ENCODE measurements at regions not wholly inside any gene's neighbourhood (a gene's known extent, or its start where the extent isn't known, plus 50 kb on each side); places are given as distances from the start of the nearest gene placed in this dataset.
"Not testable (repeated sequence)": the region's sequence is repeated elsewhere in the genome, so short reads cannot be mapped to it uniquely, and the experiment has no call there.

DNA sequence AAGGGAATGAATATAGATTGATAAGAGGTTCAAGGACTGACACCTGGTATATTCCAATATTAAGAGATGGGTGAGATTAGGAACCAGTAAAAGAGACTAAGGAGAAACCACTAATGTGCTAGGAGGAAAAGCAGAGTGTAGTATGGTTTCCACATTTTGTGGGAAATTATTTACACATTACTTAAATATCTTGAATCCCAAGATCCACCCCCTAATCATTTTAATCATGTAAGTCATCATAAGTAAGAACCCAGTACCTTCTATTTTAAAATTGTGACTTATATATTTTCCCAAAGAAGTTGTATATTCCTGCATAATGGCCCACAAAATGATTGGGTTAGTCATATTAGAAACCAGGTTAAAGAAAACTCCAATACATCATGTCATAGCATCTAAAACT lies 122.0 kb upstream of the PRSS12 start:
- not testable (repeated sequence) for H3K27me3 Mint-ChIP-seq, DNase-seq, H3K9me3 Mint-ChIP-seq, H3K4me3 Mint-ChIP-seq, H3K36me3 Mint-ChIP-seq, H3K27ac Mint-ChIP-seq, H3K4me1 Mint-ChIP-seq

DNA sequence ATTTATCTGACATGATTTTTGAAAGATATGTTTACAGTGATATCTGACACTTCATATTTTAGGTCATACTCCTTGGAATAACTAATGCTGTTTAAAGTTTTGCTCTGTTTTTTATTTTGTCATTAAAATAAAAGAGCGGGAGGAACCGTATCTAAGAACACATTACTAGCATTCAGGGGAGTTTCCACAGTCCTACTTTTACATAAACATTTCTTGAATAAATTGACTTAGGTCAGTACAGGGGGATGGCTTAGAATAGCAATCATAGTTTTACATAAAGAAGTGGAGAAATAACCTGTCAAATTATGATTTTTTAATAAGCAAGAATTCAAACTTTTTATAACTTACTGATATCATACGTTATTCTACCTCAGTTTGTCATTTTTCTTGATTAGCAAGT lies 123.1 kb upstream of the PRSS12 start:
- not testable (repeated sequence) for H3K27me3 Mint-ChIP-seq, DNase-seq, H3K4me1 Mint-ChIP-seq, H3K9me3 Mint-ChIP-seq, H3K36me3 Mint-ChIP-seq, H3K4me3 Mint-ChIP-seq, H3K27ac Mint-ChIP-seq

DNA sequence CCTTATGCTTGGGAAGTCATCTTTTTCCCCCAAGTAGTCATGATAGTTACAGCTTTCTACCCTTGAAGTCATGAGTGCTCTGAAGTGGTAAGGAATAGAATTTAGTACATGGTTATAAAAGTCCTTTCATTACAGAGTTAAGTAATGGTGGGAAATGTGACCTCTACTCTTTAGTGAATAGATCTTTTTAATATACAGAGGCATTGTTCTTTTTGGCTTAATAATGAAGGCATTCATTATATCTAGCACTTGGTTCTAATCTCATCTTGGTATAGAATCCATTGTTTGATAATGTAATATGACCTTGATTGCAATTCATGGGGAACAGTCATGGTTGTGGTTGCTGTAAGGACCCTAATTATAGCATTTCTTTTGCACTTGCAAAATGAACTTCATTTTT lies 125.0 kb upstream of the PRSS12 start:
- H3K4me1 Mint-ChIP-seq, H3K27me3 Mint-ChIP-seq: not testable (repeated sequence)

DNA sequence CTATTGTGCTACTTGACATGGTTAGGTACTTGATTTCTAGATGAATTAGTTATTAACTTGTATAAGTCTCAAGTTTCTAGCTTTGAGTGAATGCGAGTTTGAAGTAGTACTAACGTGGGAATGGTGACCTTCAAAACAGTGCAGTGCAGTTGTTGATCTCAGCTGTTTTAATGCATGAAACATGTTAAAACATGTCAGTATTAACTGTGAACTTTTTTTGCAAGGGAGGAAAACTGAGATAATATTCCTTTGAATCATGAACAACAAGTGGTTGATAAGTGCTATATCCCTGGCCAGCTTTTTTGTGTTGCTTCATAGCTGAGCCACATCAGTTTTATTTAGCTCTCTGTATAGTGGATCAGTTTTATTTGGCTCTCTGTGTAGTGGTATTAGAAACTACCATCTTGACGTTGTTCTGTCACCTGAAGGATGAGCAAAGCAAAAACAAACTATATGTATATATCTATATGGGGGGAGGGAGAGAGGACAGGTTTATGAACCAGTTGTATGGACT lies 133.1 kb upstream of the PRSS12 start:
- not testable (repeated sequence) for H3K4me3 Mint-ChIP-seq, H3K4me1 Mint-ChIP-seq, H3K27ac Mint-ChIP-seq, DNase-seq, H3K27me3 Mint-ChIP-seq, H3K36me3 Mint-ChIP-seq, H3K9me3 Mint-ChIP-seq

More for the DNA sequence above, 125.0 kb upstream of the PRSS12 start:
- DNase-seq, H3K4me3 Mint-ChIP-seq, H3K9me3 Mint-ChIP-seq, H3K27ac Mint-ChIP-seq, H3K36me3 Mint-ChIP-seq: not testable (repeated sequence)

DNA sequence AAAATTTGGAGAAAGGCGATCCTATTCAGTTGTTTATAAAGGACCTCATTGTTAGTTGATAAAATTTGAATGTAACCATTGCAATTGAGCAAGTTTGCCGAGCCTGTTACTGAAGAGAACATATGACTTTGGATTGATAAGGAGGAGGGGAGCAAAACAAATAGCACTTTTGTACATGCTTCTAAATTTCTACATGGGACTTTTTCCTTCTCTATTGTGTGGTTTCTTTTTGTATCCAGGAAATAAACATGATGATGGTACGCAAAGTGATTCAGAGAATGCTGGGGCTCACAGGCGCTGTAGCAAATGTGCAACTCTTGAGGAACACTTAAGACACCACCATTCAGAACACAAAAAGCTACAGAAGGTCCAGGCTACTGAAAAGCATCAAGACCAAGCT lies 140.2 kb upstream of the PRSS12 start:
- not testable (repeated sequence) for H3K36me3 Mint-ChIP-seq, H3K9me3 Mint-ChIP-seq, H3K27ac Mint-ChIP-seq, H3K4me1 Mint-ChIP-seq, DNase-seq, H3K4me3 Mint-ChIP-seq
- peaks cover 20% of the 10 kb centered on the region for H3K27me3 Mint-ChIP-seq

DNA sequence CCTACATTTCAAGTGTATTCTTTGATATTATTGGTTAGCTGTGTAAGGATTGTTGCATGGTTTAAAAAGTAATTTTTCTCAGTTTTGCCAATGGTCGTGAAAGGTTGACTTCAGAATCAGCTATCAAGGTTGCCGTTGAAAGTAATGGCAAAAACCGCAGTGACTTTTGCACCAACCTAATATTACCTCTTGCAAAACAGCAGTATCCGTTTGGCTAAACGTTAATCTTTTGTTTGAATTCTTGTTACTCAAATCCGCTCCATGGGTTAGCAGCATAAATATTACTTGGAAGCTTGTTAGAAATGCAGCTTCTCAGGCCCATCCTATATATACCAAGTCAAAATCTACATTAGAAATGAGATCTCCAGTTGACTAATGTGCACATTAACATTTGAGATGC lies 141.6 kb upstream of the PRSS12 start:
- not testable (repeated sequence) for H3K4me1 Mint-ChIP-seq, H3K27ac Mint-ChIP-seq, H3K9me3 Mint-ChIP-seq, H3K4me3 Mint-ChIP-seq, DNase-seq, H3K36me3 Mint-ChIP-seq
- peaks cover 20% of the 10 kb centered on the region for H3K27me3 Mint-ChIP-seq

DNA sequence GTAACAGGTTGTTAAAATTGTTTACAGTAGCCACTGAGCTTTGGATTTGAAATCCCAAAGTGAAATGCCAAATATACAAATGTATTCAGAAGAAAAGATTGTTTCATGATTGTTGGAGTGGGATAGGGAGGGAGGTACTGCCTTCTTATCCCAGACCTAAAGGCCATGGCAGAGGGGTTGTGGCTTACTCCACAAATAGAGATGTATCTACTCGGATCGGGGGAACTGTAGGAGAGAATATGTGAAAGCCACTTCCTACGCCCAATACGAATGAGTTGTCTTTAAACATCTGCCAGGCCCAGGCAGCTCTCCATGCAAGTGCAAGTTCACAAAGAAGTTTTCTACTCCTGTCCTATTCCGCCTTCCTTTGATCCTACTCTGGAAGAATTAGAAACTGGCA lies 150.2 kb upstream of the PRSS12 start:
- H3K9me3 Mint-ChIP-seq, H3K27me3 Mint-ChIP-seq, H3K4me1 Mint-ChIP-seq, H3K36me3 Mint-ChIP-seq, H3K27ac Mint-ChIP-seq, DNase-seq, H3K4me3 Mint-ChIP-seq: not testable (repeated sequence)

DNA sequence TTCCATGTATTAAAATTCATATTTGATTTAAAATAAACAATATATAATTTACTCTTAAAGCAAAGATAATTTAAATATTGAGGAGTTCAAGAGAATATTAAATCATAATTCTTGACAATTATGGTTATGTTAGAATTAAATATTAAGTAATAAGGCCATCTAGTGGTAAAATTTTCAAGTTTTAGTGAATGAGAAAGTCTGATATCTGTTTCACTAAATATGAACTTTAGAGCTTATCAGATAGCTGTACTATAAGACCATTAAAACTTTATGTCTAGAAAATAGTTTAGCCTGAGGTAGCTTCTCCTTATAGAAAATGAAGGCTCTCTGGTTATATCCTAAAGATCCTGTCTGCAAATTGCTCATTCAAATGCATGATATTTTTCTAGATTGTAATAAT lies 152.1 kb upstream of the PRSS12 start:
- H3K4me1 Mint-ChIP-seq, DNase-seq, H3K27ac Mint-ChIP-seq, H3K27me3 Mint-ChIP-seq, H3K4me3 Mint-ChIP-seq, H3K9me3 Mint-ChIP-seq, H3K36me3 Mint-ChIP-seq: not testable (repeated sequence)

DNA sequence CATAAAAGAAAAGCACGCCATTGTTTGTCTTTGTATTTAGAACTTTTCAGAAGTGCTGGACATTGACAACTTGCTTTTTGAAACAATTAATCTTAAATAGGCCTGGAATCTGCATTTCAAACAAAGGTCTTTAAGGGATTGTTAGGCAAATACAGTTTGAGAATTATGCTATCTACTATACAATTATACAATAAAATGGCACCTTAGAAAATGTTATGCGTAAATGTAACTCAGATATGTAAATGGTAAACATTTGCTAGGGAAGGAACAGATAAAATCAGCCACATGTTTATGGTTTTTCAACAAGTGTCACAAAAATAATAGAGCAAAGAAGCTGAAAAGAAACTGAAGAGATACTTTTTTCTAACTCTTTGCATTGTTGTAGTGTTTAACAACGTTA lies 152.7 kb upstream of the PRSS12 start:
- H3K9me3 Mint-ChIP-seq = not testable (repeated sequence)

DNA sequence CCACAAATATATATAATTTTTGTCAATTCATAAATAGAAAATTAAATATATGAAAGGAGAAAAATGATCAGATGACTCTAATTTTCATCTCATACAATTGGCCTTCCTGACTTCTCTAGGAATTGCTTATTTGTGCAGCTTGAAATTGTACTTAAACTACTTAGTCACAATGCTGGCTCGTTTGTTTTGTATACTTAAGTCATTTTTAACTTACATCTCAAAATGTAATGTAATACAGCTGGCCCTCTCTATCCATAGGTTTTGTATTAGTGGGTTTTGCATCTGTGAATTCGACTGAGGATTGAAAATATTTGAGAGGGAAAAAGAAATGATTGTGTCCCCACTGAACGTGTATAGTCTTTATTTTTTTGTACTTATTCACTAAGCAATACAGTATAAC lies 160.1 kb upstream of the PRSS12 start:
- not testable (repeated sequence) for H3K36me3 Mint-ChIP-seq, H3K4me1 Mint-ChIP-seq, H3K27me3 Mint-ChIP-seq, H3K27ac Mint-ChIP-seq, H3K4me3 Mint-ChIP-seq, DNase-seq, H3K9me3 Mint-ChIP-seq

More for the DNA sequence above, 152.7 kb upstream of the PRSS12 start:
- not testable (repeated sequence) for H3K27ac Mint-ChIP-seq, H3K4me1 Mint-ChIP-seq, DNase-seq, H3K36me3 Mint-ChIP-seq, H3K4me3 Mint-ChIP-seq, H3K27me3 Mint-ChIP-seq

DNA sequence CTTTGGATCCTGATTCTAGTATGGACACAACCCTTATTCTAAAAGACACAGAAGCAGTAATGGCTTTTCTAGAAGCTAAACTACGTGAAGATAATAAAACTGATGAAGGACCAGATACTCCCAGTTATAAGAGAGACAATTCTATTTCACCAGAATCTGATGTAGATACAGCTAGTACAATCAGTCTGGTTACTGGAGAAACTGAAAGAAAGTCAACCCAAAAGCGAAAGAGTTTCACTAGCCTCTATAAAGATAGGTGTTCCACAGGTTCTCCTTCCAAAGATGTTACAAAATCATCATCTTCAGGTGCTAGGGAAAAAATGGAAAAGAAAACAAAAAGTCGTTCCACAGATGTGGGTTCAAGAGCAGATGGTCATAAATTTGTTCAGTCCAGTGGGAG lies 161.5 kb upstream of the PRSS12 start:
- H3K9me3 Mint-ChIP-seq, H3K4me1 Mint-ChIP-seq, H3K27me3 Mint-ChIP-seq, DNase-seq, H3K27ac Mint-ChIP-seq, H3K36me3 Mint-ChIP-seq, H3K4me3 Mint-ChIP-seq: not testable (repeated sequence)

DNA sequence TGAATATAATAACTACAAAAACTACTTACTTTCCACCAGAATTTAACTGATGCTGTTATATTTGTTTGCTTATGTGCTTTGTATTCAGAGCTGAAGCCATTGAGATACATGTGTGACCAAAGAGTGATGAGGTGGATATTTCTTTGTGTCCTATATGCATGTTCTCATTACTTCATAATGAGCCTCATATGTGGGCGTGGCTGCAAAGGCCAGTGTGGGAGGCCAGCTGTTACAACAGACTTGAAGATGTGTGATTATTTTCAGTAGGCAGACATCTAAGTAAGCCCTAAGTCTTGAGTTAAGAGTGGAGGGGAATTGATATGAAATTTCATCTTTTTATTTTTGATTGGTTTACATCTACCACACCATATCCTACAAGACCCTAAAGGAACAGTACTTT lies 163.3 kb upstream of the PRSS12 start:
- H3K27me3 Mint-ChIP-seq, H3K4me3 Mint-ChIP-seq, H3K27ac Mint-ChIP-seq, DNase-seq, H3K9me3 Mint-ChIP-seq, H3K4me1 Mint-ChIP-seq, H3K36me3 Mint-ChIP-seq: not testable (repeated sequence)

DNA sequence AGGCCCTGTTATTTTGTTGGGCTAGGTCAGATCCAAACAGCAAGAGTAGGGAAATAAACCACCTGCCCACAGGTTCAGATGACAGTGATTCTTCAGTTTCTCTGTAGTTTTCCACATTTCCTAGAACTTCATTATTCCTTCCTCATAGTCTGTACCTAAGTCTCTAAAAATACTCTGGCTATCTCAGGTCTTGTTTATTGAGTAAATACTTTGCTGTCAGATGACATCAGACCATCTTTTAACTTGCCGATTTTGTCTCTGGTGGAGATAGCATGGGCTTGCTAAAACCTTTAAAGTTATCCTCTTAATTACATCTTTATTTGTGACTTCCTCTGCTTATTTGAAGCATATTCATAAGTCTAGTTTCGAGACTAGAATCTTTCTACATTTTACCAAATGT lies 155.1 kb upstream of the METTL14 start:
- H3K9me3 Mint-ChIP-seq, H3K4me1 Mint-ChIP-seq, H3K27ac Mint-ChIP-seq, H3K27me3 Mint-ChIP-seq, H3K36me3 Mint-ChIP-seq, DNase-seq, H3K4me3 Mint-ChIP-seq: not testable (repeated sequence)

DNA sequence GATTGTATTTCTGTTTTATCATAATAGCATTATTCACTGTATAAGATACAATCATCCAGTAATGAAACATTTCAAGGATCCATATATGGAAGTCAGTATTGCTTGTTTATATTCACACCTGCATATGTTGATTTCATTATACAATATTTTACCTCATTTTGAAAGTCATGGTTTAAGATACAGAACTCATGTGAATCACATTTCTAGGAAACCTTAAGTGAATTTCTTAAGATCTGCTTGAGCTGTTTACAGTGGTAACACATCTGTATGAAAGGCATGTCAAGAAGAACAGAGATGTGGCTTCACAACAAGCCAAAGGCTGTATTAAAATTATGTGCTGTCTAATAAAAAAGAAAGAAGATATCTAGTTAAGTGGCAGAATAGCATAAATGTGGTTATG lies 153.2 kb upstream of the METTL14 start:
- not testable (repeated sequence) for H3K36me3 Mint-ChIP-seq, H3K9me3 Mint-ChIP-seq, H3K27me3 Mint-ChIP-seq, DNase-seq, H3K4me3 Mint-ChIP-seq, H3K4me1 Mint-ChIP-seq, H3K27ac Mint-ChIP-seq

DNA sequence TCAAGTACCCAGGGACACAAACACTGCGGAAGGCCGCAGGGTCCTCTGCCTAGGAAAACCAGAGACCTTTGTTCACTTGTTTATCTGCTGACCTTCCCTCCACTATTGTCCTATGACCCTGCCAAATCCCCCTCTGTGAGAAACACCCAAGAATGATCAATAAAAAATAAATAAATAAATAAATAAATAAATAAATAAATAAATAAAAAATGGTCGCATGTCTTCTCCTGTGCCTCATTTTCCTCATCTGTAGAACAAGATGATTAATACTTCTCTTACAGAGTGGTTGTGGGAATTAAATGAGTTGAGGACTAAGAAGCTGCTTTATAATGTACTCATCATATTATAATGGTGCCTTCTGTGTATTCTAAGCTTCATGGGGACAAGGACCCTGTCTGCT lies 149.4 kb upstream of the METTL14 start:
- DNase-seq, H3K4me3 Mint-ChIP-seq, H3K9me3 Mint-ChIP-seq, H3K4me1 Mint-ChIP-seq, H3K27me3 Mint-ChIP-seq, H3K27ac Mint-ChIP-seq, H3K36me3 Mint-ChIP-seq: not testable (repeated sequence)

DNA sequence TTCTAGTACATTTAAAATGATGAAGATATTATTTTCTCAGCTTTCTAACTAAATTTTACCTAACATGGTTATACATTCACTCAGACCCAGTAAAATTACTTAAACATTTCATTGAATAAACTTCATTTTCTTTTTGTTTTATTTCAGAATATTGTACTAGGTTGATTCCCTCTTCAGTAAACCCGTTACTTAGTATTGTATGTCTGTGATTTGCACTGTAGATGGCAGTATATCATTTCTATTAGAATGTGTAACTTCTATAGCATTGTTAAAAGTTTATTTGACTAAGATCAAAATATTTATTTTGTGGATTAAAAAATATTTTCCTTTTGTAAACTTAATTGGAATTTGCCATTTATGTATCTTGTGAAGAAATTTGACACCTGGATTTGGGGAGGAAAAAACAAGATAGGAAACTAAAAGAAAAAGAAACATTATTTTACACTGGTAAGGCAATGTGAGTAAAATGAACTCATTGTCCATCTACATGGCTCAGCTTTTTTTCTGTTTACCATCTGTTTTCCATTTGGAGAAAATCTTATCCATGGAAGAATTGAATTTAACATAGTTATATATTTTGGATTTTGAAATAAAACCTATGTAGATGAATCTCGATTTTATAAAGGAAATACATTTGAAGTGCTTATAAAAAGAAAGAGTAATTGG lies 145.6 kb upstream of the METTL14 start:
- not testable (repeated sequence) for H3K27me3 Mint-ChIP-seq, H3K27ac Mint-ChIP-seq, H3K4me1 Mint-ChIP-seq, DNase-seq, H3K36me3 Mint-ChIP-seq, H3K4me3 Mint-ChIP-seq, H3K9me3 Mint-ChIP-seq

DNA sequence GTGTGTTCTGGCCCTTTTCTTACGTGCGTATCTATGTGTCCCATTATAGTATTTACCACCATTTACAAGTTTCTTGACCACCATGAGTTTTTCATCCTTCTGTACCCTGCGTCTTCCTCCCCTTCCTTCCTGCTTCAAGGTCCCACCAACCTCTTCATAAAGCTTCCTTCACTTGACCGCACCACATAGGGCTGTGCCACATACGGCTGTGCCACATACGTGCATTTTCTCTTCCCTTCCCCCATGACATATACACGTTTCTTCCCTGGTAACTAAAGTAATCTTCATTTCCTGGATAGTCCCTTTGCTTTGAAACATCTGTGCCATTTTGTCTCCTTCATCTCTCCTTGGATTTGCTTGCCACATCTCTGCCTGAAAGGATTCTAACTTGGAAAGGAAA lies 128.6 kb upstream of the METTL14 start:
- not testable (repeated sequence) for H3K4me3 Mint-ChIP-seq, H3K27ac Mint-ChIP-seq, H3K36me3 Mint-ChIP-seq, H3K4me1 Mint-ChIP-seq, H3K9me3 Mint-ChIP-seq, DNase-seq, H3K27me3 Mint-ChIP-seq

All from activated naive CD8-positive, alpha-beta T cell treated with anti-CD3 and anti-CD28 coated beads for 36 hours (primary cell).